HL-60/S4 (cell line): ENCODE measurements at regions not wholly inside any gene's neighbourhood (a gene's known extent, or its start where the extent isn't known, plus 50 kb on each side); places are given as distances from the start of the nearest gene placed in this dataset.

ENCODE experiments used
- in situ Hi-C: fragments of 300-500 bp; cut with MboI; formaldehyde crosslinking; loops from 2 replicates; pipeline ENCODE4 v1.14.3; 2022; ENCODE audit warnings: low sequenced_read_pairs

- in situ Hi-C loops = no loop called here
Observed at GRCh38 chr15:69648775-69649735, 196.4 kb downstream of the RPLP1 start.

- in situ Hi-C loops = no loop called here
Observed at GRCh38 chr15:69652293-69652692, 199.7 kb downstream of the RPLP1 start.

GRCh38 chr15:69652751-69653305, 200.2 kb downstream of the RPLP1 start:
- in situ Hi-C loops = no loop called here

GRCh38 chr15:69653306-69653705, 200.7 kb downstream of the RPLP1 start:
- in situ Hi-C loops = no loop called here

GRCh38 chr15:69653846-69654245, 201.2 kb downstream of the RPLP1 start:
- in situ Hi-C loops = no loop called here

- in situ Hi-C loops = no loop called here
Observed at GRCh38 chr15:69656271-69657030, 203.8 kb downstream of the RPLP1 start.

GRCh38 chr15:69657626-69658025, 205.0 kb downstream of the RPLP1 start:
- in situ Hi-C loops = no loop called here

- in situ Hi-C loops = no loop called here
Observed at GRCh38 chr15:69658411-69658945, 205.9 kb downstream of the RPLP1 start.

GRCh38 chr15:69659454-69660050, 206.9 kb downstream of the RPLP1 start:
- in situ Hi-C loops = no loop called here

- in situ Hi-C loops = no loop called here
Observed at GRCh38 chr15:69660114-69660513, 207.5 kb downstream of the RPLP1 start.

- in situ Hi-C loops = no loop called here
Observed at GRCh38 chr15:69660658-69661405, 208.2 kb downstream of the RPLP1 start.

GRCh38 chr15:69661446-69661845, 208.8 kb downstream of the RPLP1 start:
- in situ Hi-C loops = no loop called here

GRCh38 chr15:69661871-69662644, 209.4 kb downstream of the RPLP1 start:
- in situ Hi-C loops = no loop called here

GRCh38 chr15:69662645-69663000, 210.0 kb downstream of the RPLP1 start:
- in situ Hi-C loops = no loop called here

- in situ Hi-C loops = no loop called here
Observed at GRCh38 chr15:69663441-69663840, 210.8 kb downstream of the RPLP1 start.

- in situ Hi-C loops = no loop called here
Observed at GRCh38 chr15:69663982-69664381, 211.4 kb downstream of the RPLP1 start.

GRCh38 chr15:69664572-69665571, 212.3 kb downstream of the RPLP1 start:
- in situ Hi-C loops = no loop called here

GRCh38 chr15:69665641-69666111, 213.1 kb downstream of the RPLP1 start:
- in situ Hi-C loops = no loop called here
